ENCODE measurements at regions not wholly inside any gene's neighbourhood (a gene's known extent, or its start where the extent isn't known, plus 50 kb on each side); places are given as distances from the start of the nearest gene placed in this dataset.

- no peak for TF ChIP-seq CTCF (IDR thresholded peaks at IDR 0.05; ENCODE audit: low read depth, low read length, poor library complexity, severe bottlenecking)
- no peak for TF ChIP-seq EZH2phosphoT487 (IDR thresholded peaks at IDR 0.05; ENCODE audit: borderline replicate concordance, low read length)
Measured at GRCh38 chr1:82171955-82172354, 371.2 kb downstream of the ADGRL2 start.
